ENCODE measurements at regions not wholly inside any gene's neighbourhood (a gene's known extent, or its start where the extent isn't known, plus 50 kb on each side); places are given as distances from the start of the nearest gene placed in this dataset.

DNA sequence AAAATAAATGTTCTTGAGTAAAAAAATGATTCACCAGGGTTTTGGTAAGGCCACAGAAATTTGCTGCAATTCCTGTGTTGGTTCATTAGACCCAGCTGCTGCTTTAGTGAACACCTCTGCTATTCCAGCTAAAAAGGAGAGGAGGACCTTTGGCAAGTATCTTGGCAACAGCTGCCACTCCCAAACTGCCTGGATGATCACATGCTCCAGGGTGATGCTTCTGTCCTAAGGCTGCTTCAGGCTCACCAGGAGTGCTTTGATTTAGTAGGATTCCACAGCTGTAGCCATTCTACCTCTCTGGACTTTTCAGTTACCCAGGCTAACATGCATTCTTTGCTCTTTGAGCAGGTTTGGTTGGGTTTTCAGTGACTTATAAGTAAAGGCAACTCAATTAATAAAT is 82.6 kb upstream of the NPVF start:
- no peaks in the 10 kb centered on the region for H3K27me3 ChIP-seq (ENCODE audit: insufficient read depth, low read depth, low read length)
- H3K9ac ChIP-seq (ENCODE audit: low read length) = no peak overlapping the region
- H3K27ac ChIP-seq (ENCODE audit: low read length) = no peak overlapping the region
- no peaks in the 10 kb centered on the region for H4K20me1 ChIP-seq (ENCODE audit: insufficient read depth)
- H3K4me3 ChIP-seq (ENCODE audit: low read length) = no peak overlapping the region
- no peak overlapping the region for H2AFZ ChIP-seq (ENCODE audit: low read depth, low read length)
- no peaks in the 10 kb centered on the region for H3K79me2 ChIP-seq (replicated peaks; ENCODE audit: insufficient read depth, low read length)
- H3K9me3 ChIP-seq (ENCODE audit: low read length) = no peaks in the 10 kb centered on the region
- no peaks in the 10 kb centered on the region for H3K36me3 ChIP-seq (ENCODE audit: insufficient read depth, low read length)
- TF ChIP-seq MXI1 (conservative IDR thresholded peaks at IDR 0.05; ENCODE audit: poor library complexity, severe bottlenecking) = no peak
- TF ChIP-seq, protein P1, sequence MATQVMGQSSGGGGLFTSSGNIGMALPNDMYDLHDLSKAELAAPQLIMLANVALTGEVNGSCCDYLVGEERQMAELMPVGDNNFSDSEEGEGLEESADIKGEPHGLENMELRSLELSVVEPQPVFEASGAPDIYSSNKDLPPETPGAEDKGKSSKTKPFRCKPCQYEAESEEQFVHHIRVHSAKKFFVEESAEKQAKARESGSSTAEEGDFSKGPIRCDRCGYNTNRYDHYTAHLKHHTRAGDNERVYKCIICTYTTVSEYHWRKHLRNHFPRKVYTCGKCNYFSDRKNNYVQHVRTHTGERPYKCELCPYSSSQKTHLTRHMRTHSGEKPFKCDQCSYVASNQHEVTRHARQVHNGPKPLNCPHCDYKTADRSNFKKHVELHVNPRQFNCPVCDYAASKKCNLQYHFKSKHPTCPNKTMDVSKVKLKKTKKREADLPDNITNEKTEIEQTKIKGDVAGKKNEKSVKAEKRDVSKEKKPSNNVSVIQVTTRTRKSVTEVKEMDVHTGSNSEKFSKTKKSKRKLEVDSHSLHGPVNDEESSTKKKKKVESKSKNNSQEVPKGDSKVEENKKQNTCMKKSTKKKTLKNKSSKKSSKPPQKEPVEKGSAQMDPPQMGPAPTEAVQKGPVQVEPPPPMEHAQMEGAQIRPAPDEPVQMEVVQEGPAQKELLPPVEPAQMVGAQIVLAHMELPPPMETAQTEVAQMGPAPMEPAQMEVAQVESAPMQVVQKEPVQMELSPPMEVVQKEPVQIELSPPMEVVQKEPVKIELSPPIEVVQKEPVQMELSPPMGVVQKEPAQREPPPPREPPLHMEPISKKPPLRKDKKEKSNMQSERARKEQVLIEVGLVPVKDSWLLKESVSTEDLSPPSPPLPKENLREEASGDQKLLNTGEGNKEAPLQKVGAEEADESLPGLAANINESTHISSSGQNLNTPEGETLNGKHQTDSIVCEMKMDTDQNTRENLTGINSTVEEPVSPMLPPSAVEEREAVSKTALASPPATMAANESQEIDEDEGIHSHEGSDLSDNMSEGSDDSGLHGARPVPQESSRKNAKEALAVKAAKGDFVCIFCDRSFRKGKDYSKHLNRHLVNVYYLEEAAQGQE (IDR thresholded peaks at IDR 0.05; ENCODE audit: borderline replicate concordance) = no peak
- TF ChIP-seq POLR2AphosphoS5 (IDR thresholded peaks at IDR 0.05) = no peak
- no peak for TF ChIP-seq EP300 (conservative IDR thresholded peaks at IDR 0.05; ENCODE audit: poor library complexity, severe bottlenecking)
- TF ChIP-seq RAD21 (conservative IDR thresholded peaks at IDR 0.05) = no peak
- no peak for TF ChIP-seq TAF1 (IDR thresholded peaks at IDR 0.05; ENCODE audit: low read depth)
- TF ChIP-seq, protein P2, sequence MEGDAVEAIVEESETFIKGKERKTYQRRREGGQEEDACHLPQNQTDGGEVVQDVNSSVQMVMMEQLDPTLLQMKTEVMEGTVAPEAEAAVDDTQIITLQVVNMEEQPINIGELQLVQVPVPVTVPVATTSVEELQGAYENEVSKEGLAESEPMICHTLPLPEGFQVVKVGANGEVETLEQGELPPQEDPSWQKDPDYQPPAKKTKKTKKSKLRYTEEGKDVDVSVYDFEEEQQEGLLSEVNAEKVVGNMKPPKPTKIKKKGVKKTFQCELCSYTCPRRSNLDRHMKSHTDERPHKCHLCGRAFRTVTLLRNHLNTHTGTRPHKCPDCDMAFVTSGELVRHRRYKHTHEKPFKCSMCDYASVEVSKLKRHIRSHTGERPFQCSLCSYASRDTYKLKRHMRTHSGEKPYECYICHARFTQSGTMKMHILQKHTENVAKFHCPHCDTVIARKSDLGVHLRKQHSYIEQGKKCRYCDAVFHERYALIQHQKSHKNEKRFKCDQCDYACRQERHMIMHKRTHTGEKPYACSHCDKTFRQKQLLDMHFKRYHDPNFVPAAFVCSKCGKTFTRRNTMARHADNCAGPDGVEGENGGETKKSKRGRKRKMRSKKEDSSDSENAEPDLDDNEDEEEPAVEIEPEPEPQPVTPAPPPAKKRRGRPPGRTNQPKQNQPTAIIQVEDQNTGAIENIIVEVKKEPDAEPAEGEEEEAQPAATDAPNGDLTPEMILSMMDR (IDR thresholded peaks at IDR 0.05; ENCODE audit: poor library complexity, severe bottlenecking) = no peak
- TF ChIP-seq EZH2 (IDR thresholded peaks at IDR 0.05; ENCODE audit: borderline replicate concordance, insufficient read depth, low read length, poor library complexity, severe bottlenecking) = no peak
- TF ChIP-seq SMC3 (conservative IDR thresholded peaks at IDR 0.05; ENCODE audit: poor library complexity) = no peak
- H3F3A ChIP-seq (ENCODE audit: insufficient read depth, low read length, poor library complexity, severe bottlenecking) = no peaks in the 10 kb centered on the region
- no peak overlapping the region for H3K4me2 ChIP-seq (ENCODE audit: low read length)
- no peaks in the 10 kb centered on the region for H3K9me2 ChIP-seq (ENCODE audit: insufficient read depth, low read length)

DNA sequence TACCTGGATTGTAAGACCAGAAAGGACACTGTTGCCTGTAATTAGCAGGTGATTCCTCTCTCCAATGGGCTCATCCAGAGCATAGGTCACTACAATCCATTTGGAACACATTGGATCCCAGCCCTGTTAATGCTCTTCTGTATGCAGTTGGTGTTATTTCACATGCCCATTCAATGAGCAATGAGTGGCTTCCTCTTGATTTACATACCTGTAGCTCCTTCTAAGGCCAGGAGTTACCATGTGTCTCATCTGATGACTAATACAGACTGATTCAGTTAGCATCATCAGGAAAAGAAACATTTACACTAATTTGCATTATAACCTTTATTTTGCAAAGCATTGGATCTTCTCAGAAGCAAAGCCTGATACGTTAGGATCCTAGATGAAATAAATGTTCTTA is 83.1 kb upstream of the NPVF start:
- TF ChIP-seq TAF1 (IDR thresholded peaks at IDR 0.05; ENCODE audit: low read depth) (no peak), POLR2AphosphoS5 (IDR thresholded peaks at IDR 0.05) (no peak), SMC3 (conservative IDR thresholded peaks at IDR 0.05; ENCODE audit: poor library complexity) (no peak), EZH2 (IDR thresholded peaks at IDR 0.05; ENCODE audit: borderline replicate concordance, insufficient read depth, low read length, poor library complexity, severe bottlenecking) (no peak)
- Histone ChIP-seq H3K9me2 (ENCODE audit: insufficient read depth, low read length) (no peaks in the 10 kb centered on the region), H3K36me3 (ENCODE audit: insufficient read depth, low read length) (no peaks in the 10 kb centered on the region), H3F3A (ENCODE audit: insufficient read depth, low read length, poor library complexity, severe bottlenecking) (no peaks in the 10 kb centered on the region), H3K9me3 (ENCODE audit: low read length) (no peaks in the 10 kb centered on the region), H4K20me1 (ENCODE audit: insufficient read depth) (no peaks in the 10 kb centered on the region), H3K79me2 (replicated peaks; ENCODE audit: insufficient read depth, low read length) (no peaks in the 10 kb centered on the region), H3K27me3 (ENCODE audit: insufficient read depth, low read depth, low read length) (no peaks in the 10 kb centered on the region), H3K4me3 (ENCODE audit: low read length) (no peak overlapping the region), H3K4me2 (ENCODE audit: low read length) (no peak overlapping the region), H3K9ac (ENCODE audit: low read length) (no peak overlapping the region), H2AFZ (ENCODE audit: low read depth, low read length) (no peak overlapping the region), H3K27ac (ENCODE audit: low read length) (no peak overlapping the region)

DNA sequence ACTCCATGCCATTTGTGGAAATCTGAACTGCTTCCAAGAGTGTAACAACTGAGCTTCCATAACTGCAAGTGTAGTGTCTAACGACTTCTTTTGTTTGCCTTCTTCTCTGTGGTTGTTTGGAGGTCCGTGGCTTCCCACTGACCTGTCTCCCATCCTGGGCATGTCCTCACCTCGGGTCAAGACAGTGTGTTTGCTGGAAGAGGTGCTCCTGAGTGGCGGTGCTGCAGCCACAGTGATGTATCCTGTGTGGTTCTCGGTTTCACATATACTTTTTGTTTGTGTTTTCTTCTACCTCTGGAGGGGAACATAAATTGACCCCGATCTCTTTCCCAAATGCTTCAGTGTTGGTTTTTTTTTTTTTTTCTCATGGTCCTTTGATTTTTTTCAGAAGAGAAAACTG is 84.7 kb upstream of the NPVF start:
- H3K9me2 ChIP-seq (ENCODE audit: insufficient read depth, low read length) = no peaks in the 10 kb centered on the region
- no peak overlapping the region for H3K9ac ChIP-seq (ENCODE audit: low read length)
- no peak overlapping the region for H3K27ac ChIP-seq (ENCODE audit: low read length)
- H3K9me3 ChIP-seq (ENCODE audit: low read length) = no peaks in the 10 kb centered on the region
- H2AFZ ChIP-seq (ENCODE audit: low read depth, low read length) = no peak overlapping the region
- H4K20me1 ChIP-seq (ENCODE audit: insufficient read depth) = no peaks in the 10 kb centered on the region
- no peak overlapping the region for H3K4me2 ChIP-seq (ENCODE audit: low read length)
- no peaks in the 10 kb centered on the region for H3K27me3 ChIP-seq (ENCODE audit: insufficient read depth, low read depth, low read length)
- H3K4me3 ChIP-seq (ENCODE audit: low read length) = no peak overlapping the region
- no peak for TF ChIP-seq MXI1 (conservative IDR thresholded peaks at IDR 0.05; ENCODE audit: poor library complexity, severe bottlenecking)
- no peak for TF ChIP-seq EZH2 (IDR thresholded peaks at IDR 0.05; ENCODE audit: borderline replicate concordance, insufficient read depth, low read length, poor library complexity, severe bottlenecking)
- no peak for TF ChIP-seq EP300 (conservative IDR thresholded peaks at IDR 0.05; ENCODE audit: poor library complexity, severe bottlenecking)
- no peak for TF ChIP-seq TAF1 (IDR thresholded peaks at IDR 0.05; ENCODE audit: low read depth)
- TF ChIP-seq, protein P1 (IDR thresholded peaks at IDR 0.05; ENCODE audit: borderline replicate concordance) = no peak
- no peak for TF ChIP-seq SMC3 (conservative IDR thresholded peaks at IDR 0.05; ENCODE audit: poor library complexity)
- TF ChIP-seq, protein P2 (IDR thresholded peaks at IDR 0.05; ENCODE audit: poor library complexity, severe bottlenecking) = no peak
- TF ChIP-seq RAD21 (conservative IDR thresholded peaks at IDR 0.05) = no peak
- no peak for TF ChIP-seq POLR2AphosphoS5 (IDR thresholded peaks at IDR 0.05)
- H3K36me3 ChIP-seq (ENCODE audit: insufficient read depth, low read length) = no peaks in the 10 kb centered on the region
- no peaks in the 10 kb centered on the region for H3K79me2 ChIP-seq (replicated peaks; ENCODE audit: insufficient read depth, low read length)
- H3F3A ChIP-seq (ENCODE audit: insufficient read depth, low read length, poor library complexity, severe bottlenecking) = no peaks in the 10 kb centered on the region

Measured in neural cell (in vitro differentiated cells).